ENCODE measurements at regions not wholly inside any gene's neighbourhood (a gene's known extent, or its start where the extent isn't known, plus 50 kb on each side); places are given as distances from the start of the nearest gene placed in this dataset.

GRCh38 chr6:80457439-80457933 is 351.0 kb downstream of the BCKDHB start:
- no peak for DNase-seq (ENCODE audit: low read depth)

GRCh38 chr6:80456724-80457438 is 350.4 kb downstream of the BCKDHB start:
- DNase-seq (ENCODE audit: low read depth): no peak

- DNase-seq (ENCODE audit: low read depth): no peak
Observed at GRCh38 chr6:80454661-80455365, 348.3 kb downstream of the BCKDHB start.

- DNase-seq (ENCODE audit: low read depth): no peak
Observed at GRCh38 chr6:80454197-80454596, 347.7 kb downstream of the BCKDHB start.

- no peak for DNase-seq (ENCODE audit: low read depth)
Observed at GRCh38 chr6:80449726-80450125, 343.3 kb downstream of the BCKDHB start.

- DNase-seq (ENCODE audit: low read depth): no peak
Observed at GRCh38 chr6:80446454-80447045, 340.1 kb downstream of the BCKDHB start.

GRCh38 chr6:80445751-80446150 is 339.3 kb downstream of the BCKDHB start:
- DNase-seq (ENCODE audit: low read depth): no peak

GRCh38 chr6:80442366-80442765 is 335.9 kb downstream of the BCKDHB start:
- no peak for DNase-seq (ENCODE audit: low read depth)

GRCh38 chr6:80441131-80441530 is 334.7 kb downstream of the BCKDHB start:
- DNase-seq (ENCODE audit: low read depth): no peak

- no peak for DNase-seq (ENCODE audit: low read depth)
Observed at GRCh38 chr6:80440496-80441115, 334.1 kb downstream of the BCKDHB start.

- DNase-seq (ENCODE audit: low read depth): no peak
Observed at GRCh38 chr6:80439721-80440470, 333.4 kb downstream of the BCKDHB start.

- no peak for DNase-seq (ENCODE audit: low read depth)
Observed at GRCh38 chr6:80438772-80439171, 332.3 kb downstream of the BCKDHB start.

GRCh38 chr6:80437801-80438200 is 331.3 kb downstream of the BCKDHB start:
- DNase-seq (ENCODE audit: low read depth): no peak

GRCh38 chr6:80437221-80437620 is 330.8 kb downstream of the BCKDHB start:
- no peak for DNase-seq (ENCODE audit: low read depth)

- DNase-seq (ENCODE audit: low read depth): no peak
Observed at GRCh38 chr6:80436663-80437062, 330.2 kb downstream of the BCKDHB start.

- no peak for DNase-seq (ENCODE audit: low read depth)
Observed at GRCh38 chr6:80435457-80435856, 329.0 kb downstream of the BCKDHB start.

GRCh38 chr6:80434691-80435350 is 328.4 kb downstream of the BCKDHB start:
- no peak for DNase-seq (ENCODE audit: low read depth)

- DNase-seq (ENCODE audit: low read depth): no peak
Observed at GRCh38 chr6:80433673-80434025, 327.2 kb downstream of the BCKDHB start.

GRCh38 chr6:80433010-80433672 is 326.7 kb downstream of the BCKDHB start:
- DNase-seq (ENCODE audit: low read depth): no peak

- DNase-seq (ENCODE audit: low read depth): no peak
Observed at GRCh38 chr6:80425089-80425823, 318.8 kb downstream of the BCKDHB start.

All from stimulated activated CD8-positive, alpha-beta memory T cell treated with anti-CD3 and anti-CD28 coated beads, Interleukin-12 subunit alpha, Interleukin-12 subunit beta, amount 100 ng/mL, for 4 hours (primary cell).